22Rv1 (cell line): ENCODE measurements at regions not wholly inside any gene's neighbourhood (a gene's known extent, or its start where the extent isn't known, plus 50 kb on each side); places are given as distances from the start of the nearest gene placed in this dataset.

Experiments
- CTCF ChIP-seq: fragments of 450-650 bp; IDR thresholded peaks from 2 replicates; pipeline ENCODE4 v1.5.1; 2017; ENCODE audit warnings: mild to moderate bottlenecking
- ZFX ChIP-seq: fragments of 450-650 bp; IDR thresholded peaks from 2 replicates; pipeline ENCODE4 v1.6.1; 2017; ENCODE audit warnings: antibody characterized with exemption, borderline replicate concordance

- TF ChIP-seq CTCF = no peak
- TF ChIP-seq ZFX = no peak
These were observed 269.5 kb downstream of the SOCS6 start for GRCh38 chr18:70558371-70558770.
